GM21367 (cell line): ENCODE measurements at regions not wholly inside any gene's neighbourhood (a gene's known extent, or its start where the extent isn't known, plus 50 kb on each side); places are given as distances from the start of the nearest gene placed in this dataset.

Source experiments
- ATAC-seq: cut with Tn5 transposase; IDR thresholded peaks from one replicate; pipeline ENCODE4 v1.9.1; 2021; ENCODE audit not compliant: unreplicated experiment

DNA sequence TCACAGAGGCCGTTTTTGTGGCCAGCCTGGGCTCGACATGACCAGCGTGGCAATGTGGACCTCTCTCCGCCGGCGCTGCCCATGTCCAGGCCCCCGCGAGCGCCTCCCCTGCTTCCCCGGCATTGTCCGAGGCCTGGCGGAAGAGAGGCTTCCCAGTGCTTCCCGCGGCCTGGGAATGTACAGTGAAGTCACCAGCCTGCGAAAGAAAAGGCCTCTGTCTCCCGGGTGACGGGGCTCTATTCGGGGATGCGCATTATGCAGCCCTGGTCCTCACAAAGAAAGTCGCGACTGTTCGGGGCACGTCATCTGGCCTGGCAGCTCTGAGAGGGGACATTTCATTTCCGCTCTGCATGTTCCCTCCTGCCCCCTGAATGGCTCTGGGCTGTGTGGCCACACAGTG, 109.2 kb upstream of the AGAP1 start:
- no peak for ATAC-seq

DNA sequence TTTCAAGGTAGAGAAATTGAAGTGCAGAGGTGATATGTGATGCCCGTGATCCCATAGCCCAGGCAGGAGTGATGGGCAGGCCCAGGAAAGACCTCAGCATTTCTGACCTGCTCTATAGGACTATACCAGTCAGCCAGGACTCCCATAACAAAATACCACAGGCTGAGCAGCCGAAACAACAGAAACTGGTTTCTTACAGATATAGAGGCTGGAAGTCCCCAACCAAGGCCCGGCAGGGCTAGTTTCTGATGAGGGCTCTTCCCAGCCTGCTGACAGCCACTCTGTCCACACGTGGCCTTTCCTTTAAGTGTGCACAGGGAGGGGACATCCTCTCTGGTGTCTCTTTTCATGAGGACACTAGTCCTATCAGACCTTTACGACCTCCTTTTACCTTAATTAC, 104.2 kb upstream of the AGAP1 start:
- ATAC-seq = no peak

DNA sequence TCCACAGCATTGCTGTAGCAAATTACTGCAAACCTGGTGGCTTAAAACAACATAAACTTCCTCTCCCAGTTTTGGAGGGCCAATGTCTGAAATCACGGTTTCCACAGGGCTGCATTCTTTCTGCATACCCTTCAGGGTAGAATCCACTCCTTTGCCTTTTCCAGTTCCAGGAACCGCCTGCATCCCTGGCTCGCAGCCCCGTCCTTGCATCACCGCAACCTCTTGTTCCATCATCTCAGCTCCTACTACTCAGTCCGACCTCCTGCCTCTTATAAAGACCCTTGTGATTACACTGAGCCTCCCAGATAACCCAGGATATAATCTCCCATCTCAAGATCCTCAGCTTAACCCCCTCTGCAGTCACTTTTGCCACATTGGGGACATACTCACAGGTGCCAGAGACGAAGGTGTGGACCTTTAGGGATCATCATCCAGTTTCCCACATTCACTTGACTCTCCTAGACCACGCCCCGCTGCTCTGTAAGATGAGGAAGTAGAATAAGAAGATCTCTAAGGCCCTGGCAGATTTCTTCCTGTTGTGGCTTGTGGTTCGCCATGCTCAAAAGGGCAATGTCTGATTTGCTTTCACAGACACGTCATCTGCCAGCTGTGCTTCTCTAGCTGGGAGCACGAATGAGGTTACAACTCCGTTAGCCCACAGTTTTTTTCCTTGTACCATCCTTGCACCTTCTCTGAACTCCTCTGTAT, 103.6 kb upstream of the AGAP1 start:
- ATAC-seq = peak; percentile 74

DNA sequence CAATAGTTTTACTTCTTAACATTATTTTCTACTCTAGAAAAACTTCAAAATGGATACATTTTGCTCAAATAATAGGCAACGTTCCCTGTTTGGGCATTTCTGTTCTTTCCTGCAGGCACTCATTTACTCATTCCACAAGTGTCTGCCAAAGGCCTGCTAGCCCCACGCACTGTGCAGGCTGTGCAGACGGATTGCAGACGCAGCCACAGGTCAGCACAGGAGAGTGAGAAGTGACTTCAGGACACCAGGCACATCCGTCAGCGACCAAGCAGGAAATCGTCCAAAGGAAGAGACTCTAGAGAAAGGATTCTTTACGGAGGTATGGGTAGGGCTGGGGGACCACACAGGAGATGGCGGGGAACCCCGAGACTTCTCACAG, 103.0 kb upstream of the AGAP1 start:
- no peak for ATAC-seq

DNA sequence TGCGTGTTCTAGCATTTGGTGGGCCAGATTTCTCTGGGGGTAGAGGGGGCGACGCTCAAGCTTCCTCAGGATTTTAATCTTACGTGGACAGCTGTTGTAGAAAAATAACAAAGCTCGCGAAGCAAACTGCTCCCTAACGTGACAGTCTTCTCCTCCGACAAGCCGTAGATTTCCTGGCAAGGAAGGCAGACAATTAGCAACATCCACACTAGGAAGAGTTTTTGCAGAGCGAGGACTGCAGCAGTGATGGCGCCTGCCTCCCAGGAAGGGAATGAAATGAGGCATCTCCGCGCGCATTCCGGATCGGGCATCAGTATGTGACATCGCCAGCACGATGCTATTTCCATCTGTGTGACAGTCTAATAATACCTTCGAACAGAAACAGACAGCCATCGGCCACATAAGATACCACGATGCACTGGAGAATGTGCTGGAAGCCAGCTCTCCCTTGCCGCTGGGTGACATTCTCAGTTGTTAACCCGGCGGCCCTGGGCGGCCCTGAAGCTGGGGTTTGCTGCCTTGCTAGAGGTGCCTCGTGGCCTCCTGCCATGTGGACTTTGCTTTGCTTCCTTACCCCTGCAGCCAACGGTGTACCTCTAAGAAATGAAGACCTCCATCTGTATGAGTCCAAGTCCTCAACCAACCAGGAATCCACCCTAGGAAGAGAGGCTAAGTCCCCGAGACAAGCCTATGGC, 101.8 kb upstream of the AGAP1 start:
- no peak for ATAC-seq

DNA sequence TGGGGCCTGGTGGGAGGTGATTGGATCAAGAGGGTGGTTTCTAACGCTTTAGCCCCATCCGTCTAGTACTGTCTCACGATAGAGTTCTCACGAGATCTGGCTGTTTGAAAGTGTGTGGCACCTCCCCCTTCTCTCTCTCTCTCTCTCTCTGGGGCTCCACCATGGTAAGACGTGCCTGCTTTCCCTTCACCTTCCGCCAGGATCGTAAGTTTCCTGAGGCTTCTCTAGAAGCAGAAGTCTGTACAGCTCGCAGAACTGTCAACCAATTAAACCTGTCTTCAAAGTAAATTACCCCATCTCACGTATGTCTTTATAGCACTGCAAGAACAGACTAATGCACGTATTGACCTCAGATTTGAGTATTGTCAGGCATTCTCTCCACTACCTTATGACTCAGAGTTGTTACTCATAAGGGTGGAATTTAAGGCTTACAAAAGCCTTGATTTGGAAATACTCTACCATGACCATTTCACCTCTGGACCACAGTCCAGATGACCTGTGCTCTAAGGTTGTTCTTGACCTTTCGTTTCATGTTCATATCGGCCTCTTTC, 99.5 kb upstream of the AGAP1 start:
- no peak for ATAC-seq

DNA sequence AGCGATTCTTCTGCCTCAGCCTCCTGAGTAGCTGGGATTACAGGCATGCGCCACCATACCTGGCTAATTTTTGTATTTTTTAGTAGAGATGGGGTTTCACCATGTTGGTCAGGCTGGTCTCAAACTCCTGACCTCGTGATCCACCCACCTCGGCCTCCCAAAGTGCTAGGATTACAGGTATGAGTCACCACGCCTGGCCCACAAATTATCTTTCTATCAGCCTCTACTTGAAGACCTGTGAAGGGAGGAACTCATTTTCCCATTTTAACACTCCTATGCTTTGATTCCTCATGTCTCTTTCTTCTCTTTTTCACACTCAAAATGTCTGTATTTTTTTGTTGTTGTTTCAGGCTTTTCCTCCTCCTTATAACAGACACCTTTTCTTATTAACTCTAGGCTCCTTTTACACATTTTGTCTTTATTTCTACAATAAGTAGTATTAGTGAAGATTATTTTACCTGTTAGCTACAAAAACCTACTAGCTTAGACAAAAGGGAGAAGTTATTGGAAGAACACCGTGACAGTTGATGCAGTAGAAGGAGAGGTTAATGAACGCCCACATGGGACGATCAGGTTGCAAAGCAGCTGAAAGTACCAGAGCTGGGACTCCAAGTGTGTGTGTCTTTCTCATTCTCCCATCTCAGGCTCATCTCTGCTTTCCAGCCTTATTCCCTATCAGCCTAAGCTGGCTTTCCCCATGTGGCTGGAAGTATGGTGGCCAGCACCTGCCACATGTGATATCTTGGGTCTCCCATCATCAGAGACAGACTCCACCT, 97.6 kb upstream of the AGAP1 start:
- ATAC-seq = no peak

DNA sequence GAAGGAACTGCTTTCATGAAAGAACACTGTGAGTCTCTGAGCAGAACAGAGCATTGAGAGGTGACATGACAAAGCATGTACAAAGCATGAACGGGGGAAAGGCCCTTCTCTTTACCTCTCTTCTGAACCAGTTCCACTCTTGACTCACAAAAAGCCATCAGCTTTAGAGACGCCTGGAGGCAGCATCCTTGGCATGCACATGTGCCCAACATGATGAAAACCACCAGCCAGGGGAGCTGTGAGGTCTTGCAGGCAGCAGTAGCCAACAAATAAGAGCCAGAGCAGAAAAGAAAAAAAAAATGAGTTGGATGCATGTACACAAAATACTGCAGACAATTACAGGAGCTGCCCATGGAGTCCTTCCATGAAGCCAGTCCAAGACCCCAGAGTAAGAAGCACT, 95.5 kb upstream of the AGAP1 start:
- no peak for ATAC-seq

DNA sequence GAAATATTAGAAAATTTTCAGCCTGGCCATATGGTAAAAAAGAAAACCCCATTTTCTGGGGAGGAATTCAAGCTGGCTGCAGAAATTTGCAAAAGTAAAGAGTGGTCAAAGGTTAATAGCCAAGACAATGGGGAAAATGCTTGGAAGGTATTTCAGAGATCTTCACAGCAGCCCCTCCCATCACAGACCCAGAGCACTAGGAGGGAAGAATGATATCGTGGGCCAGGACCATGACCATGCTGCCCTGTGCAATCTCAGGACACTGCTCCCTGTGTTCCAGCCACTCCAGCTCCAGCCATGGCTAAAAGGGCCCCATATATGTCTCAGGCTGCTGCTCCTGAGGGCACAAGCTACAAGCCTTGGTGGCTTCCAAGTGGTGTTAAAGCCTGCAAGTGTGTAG, 93.9 kb upstream of the AGAP1 start:
- no peak for ATAC-seq

DNA sequence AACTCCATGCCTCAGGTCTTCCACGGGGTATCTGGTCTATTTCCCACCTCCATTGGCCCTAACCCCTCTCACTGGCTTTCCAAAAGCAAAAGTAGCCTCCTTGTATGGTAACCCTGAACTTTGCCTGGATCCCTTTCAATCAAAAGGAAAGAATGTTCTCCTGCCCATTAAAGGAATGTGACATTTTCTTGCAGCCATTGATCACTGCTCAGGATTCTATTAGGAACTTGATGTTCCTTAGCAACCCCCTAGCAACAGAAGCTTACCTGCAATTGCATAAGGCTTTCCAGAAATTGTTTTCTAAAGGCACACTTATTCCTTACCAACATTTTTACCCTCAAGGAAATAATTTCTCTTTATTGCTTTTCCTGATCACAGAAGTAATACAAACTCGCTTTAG, 91.4 kb upstream of the AGAP1 start:
- no peak for ATAC-seq

DNA sequence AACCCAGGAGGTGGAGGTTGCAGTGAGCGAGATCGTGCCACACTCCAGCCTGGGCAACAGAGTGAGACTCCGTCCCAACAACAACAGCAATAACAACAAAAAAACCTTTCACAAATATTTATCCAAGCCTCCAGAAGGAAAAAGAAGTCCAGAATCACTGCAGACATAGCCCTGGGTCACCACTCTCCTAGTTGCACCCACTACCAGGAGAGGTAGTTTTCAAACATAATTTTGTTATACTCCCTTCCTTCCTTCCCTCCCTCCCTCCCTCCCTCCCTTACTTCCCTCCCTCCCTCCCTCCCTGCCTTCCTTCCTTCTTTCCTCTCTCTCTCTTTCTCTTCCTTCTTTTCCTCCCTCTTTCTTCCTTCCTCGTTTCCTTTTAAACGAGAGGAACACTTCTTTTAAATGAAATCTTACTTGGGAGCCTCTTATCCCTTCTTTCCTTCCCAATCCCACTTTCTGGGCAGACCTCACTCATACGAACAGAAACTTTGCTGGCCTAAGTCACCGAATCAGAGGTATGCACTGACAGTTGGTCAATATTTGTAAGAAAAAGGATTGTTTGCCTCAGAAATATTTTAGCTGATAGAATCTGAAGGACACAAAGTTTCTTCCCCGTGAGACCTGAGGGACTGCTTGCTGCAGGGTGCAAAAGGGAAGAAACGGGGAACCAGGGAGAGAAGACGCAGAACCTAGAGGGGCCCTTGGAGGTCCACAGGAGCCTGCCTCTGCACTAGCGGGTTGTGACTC, 88.1 kb upstream of the AGAP1 start:
- no peak for ATAC-seq

DNA sequence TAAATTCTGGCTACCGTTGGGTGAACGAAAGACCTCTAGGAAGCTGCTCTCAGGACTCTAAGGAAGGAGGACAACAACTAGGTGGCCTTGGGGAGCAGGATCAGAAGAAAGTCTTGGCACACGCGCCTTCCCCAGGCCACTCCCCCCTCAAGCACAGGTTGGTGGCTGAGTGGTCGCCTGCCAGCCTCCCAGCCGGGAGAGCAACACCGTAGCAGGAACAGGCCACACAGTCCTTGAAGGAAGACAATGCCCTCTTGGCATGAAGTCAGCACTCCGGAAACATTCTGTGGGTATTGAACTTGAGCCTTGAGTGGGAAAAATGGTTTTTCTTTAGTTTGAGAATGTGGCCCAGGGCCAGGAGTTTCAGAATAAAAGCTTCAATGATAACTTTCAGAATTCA, 87.4 kb upstream of the AGAP1 start:
- ATAC-seq = no peak

DNA sequence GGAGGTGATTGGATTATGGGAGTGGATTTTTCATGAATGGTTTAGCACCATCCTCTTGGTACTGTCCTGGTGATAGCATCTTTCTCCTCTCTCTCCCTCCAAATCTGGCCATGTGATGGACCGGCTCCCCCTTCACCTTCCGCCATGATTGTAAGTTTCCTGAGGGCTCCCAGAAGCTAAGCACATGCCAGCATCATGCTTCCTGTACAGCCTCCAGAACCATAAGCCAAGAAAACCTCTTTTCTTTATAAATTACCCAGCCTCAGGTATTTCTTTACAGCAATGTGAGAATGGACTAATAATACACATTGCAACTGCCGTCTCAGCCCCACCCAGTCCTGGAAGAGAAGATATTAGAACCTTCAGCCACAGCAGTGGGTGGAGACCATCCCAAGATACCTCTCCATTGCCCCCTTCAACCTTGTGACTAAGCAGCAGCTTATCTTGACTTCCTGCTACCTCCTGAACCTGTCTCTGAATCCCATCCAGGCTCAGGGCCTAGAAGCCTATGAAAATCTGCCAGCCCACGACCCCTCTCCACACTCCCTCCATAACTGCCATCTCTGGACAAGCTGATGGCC, 81.8 kb upstream of the AGAP1 start:
- no peak for ATAC-seq

DNA sequence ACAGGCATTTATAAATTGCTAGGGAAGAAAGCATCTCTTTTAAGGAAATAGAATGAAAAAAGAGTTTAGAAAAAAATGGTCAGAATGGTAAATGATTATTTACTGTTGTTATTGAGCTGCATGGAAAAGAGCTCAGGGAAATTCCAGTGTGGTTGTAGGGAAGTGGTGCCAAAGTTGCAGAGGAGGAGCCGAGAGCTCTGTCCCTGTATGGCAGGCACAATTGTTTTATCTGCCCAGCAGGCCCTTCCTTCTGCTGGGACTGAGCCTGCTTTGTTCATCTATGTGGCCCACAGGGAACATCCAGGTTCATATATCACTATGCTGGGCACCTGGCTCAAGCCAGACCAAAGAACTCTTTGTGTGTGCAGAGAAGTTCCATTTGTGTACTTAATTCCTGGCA, 80.8 kb upstream of the AGAP1 start:
- ATAC-seq = no peak

DNA sequence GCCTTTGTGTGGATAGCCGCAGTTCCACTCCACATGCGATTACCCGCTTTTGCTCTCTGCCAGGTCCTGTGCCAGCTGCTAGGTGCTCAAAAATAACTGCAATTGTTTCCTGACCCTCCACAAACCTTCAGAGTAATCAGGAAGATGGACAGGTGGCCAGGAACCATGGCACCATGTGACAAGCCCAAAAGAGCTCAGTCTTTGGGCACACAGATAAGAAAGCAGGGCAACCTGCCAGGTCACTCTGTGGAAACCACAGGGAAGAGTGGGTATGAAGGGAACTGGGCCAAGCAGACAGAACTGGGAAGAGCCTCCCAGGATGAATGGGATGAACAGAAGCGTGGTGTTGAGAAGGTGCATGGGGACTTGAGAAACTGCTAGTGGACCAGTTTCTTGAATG, 79.4 kb upstream of the AGAP1 start:
- ATAC-seq = no peak

DNA sequence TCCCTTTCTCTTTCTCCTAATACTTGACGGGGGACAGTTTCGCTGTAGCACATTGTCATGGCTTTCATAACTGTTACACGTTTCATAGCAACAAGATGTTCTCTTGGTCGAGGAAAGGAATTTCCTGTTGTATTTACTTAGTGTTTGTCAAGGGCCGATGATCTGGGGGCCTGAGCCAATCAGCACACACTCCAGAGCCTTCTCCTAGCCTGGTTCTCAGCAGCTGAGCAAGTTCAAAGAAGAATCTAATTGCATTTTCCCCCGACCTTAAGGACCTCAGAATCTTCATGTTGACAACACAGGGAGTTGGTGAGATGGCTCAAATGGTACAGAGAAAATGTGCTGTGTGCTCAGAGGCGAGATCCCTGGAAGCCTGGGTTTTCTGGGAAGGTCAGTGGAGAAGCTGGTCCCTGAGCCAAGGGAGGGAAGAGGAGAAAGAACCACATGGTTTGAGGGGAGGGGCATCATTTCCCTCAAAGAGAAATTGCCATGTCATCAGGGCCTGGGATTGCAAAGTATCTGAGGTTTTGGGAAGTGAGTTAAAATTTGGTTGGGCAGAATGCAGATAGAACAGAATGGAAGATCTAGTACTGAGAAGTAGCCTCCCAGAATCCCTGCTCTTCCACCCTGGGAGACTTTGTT, 76.9 kb upstream of the AGAP1 start:
- no peak for ATAC-seq

DNA sequence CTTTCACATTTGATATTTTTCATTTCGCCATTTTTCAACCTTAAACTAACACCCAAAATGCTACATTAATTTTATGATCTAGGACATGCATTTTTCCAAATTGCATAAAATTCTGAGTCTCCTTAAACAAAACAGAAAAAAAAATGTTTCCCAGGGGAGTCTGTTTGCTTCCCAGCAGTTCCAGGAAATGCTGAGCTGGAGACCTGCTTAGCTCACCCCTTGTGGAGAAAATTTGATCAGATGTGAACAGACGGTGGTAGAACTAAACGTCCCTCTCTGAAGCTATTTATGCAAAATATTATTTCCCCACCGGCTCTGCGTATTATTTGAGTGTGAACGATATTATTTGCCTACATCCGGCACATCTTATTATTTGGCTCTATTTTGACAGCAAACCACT, 74.9 kb upstream of the AGAP1 start:
- ATAC-seq = no peak

DNA sequence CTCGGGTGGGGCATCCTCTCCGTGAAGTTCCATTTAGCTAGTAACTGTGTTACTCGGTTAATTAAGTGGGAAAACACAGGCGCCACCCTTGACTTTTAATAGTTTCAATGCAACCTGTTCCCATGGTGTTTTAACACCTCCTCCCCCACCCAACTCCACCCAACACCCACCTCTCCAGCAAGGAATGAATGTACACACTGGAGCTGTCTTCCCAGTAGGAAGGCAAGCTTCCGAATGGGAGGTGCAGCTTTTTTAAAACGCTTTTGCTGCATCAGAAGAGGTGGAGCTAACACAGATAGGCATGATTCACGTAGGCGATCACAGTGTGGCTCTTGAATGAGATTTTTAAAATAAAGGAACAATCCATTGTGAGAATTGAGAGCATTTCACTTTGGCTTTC, 73.8 kb upstream of the AGAP1 start:
- no peak for ATAC-seq

DNA sequence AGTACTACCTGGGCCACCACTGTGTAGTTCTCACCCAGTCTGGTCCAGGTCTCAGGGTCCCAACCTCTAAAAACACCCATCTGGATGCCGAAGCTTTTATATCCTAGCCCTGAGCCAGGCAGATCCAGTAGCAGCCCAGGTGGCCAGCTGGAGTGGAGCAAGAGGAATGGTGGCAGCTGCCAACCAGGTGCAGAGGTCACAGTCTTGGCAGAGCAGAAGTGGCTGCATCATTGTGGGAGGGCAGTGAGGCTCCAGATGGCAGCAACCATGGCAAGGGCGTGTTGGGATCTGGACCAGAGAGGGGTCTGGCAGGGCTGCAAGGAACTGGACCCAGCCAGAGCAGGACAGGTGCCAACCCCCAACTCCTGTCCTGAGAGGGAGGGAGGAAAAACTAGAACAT, 72.2 kb upstream of the AGAP1 start:
- ATAC-seq = no peak

DNA sequence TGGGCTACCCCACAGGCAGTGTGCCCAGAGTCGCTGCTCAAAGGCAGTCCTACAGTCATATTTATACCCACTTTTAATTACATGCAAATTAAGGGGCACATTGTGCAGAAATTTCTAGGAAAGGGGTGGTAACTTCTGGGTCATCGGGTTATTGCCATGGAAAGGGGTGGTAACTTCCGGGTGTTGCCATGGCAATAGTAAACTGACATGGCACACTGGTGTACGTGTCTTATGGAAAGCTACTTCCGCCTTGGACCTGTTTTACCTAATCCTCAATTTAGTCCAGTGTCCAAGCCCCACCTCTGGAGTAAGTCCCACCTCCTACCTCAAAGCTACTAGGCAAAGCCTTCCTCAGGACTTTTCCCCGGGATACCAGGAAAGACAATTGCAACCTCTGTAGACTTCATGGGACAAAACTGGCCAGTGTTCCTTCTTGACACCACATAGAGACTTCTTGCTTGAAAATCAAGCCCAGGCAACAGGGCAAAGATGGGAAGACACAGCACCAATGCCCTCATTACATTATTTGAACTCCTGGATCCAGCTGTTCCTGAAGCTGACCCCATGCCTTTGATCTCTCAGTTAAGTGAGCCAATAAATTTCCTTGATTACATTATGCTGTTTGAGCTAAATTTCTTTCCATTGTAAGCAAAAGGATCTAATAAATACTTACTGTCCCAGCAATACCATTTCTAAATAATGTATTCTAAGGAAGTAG, 63.3 kb upstream of the AGAP1 start:
- no peak for ATAC-seq
